K562 (cell line): ENCODE measurements at regions not wholly inside any gene's neighbourhood (a gene's known extent, or its start where the extent isn't known, plus 50 kb on each side); places are given as distances from the start of the nearest gene placed in this dataset.

Experiments
- ATAC-seq: fragments of 200-7000 bp; cut with Tn5 transposase; 3 replicates; pipeline ENCODE4 v1.9.1; 2020; ENCODE audit warnings: moderate library complexity
- BruUV-seq: library from RNA; stranded (reverse); fragments of 400-500 nt; replicated peaks from 2 replicates; lab custom pipeline; 2021; lab: Mats Ljungman, UMichigan
- CTCF ChIA-PET: fragments of 300-600 bp; formaldehyde crosslinking; extraction: SDS; loops from one replicate; lab custom pipeline; 2021; ENCODE audit warnings: low intra/inter-chr PET ratio; lab: Yijun Ruan, JAX
- POLR2A ChIA-PET: fragments of 300-600, 350-650 bp; sonication (Branson Sonifier 250); formaldehyde crosslinking; extraction: SDS; loops from one replicate; lab custom pipeline; 2021; ENCODE audit warnings: antibody characterized with exemption, inconsistent platforms; lab: Yijun Ruan, JAX
- DNase-seq, 4 experiments: peaks; one replicate each; pipeline versions ENCODE4 v3.0.0 to v3.0.0-alpha.2; 2011 to 2018; ENCODE audit warnings: low spot score in 3 of 4, mixed read lengths in 3 of 4; ENCODE audit errors: extremely low read depth in 1 of 4
- FAIRE-seq: peaks from 2 replicates; lab custom pipeline; 2011; peaks lifted over from hg19 to GRCh38; lab: Jason Lieb, UNC
- H2AFZ ChIP-seq: 2 replicates; pipeline ENCODE4 v1.6.0; 2011; ENCODE audit warnings: low read depth, low read length, control low read depth, inconsistent platforms
- H3K27ac ChIP-seq: fragments of 200-600 bp; 3 replicates; pipeline ENCODE4 v1.8.0; 2011; ENCODE audit warnings: low read depth, mild to moderate bottlenecking, control low read depth, inconsistent platforms, low read length, moderate library complexity, mixed read lengths; ENCODE audit errors: extremely low read depth
- H3K27me3 ChIP-seq, 2 experiments: fragments of 300-600 bp in 1 of 2; 2 replicates in 1 of 2; 3 replicates in 1 of 2; pipeline versions ENCODE4 v1.6.0 to v1.8.0; 2011; ENCODE audit warnings: inconsistent platforms in 2 of 2, low read length in 2 of 2, mild to moderate bottlenecking in 1 of 2, mixed read lengths in 1 of 2, moderate library complexity in 1 of 2; ENCODE audit not compliant: control insufficient read depth in 2 of 2, insufficient read depth in 2 of 2
- H3K36me3 ChIP-seq: fragments of 300-600 bp; 3 replicates; pipeline ENCODE4 v1.8.0; 2011; ENCODE audit warnings: mild to moderate bottlenecking, low read length, inconsistent platforms; ENCODE audit not compliant: control insufficient read depth, insufficient read depth
- H3K4me1 ChIP-seq, 2 experiments: fragments of 200-600 bp in 1 of 2; replicated peaks in 1 of 2; 2 replicates in 1 of 2; 3 replicates in 1 of 2; pipeline versions ENCODE4 v1.5.1 to v1.8.0; 2011; ENCODE audit warnings: inconsistent platforms in 2 of 2, low read length in 2 of 2, mild to moderate bottlenecking in 1 of 2, mixed read lengths in 1 of 2, moderate library complexity in 1 of 2; ENCODE audit not compliant: control insufficient read depth in 2 of 2, insufficient read depth in 2 of 2
- H3K4me2 ChIP-seq: 2 replicates; pipeline ENCODE4 v1.6.1; 2011; ENCODE audit warnings: low read length, control low read depth, inconsistent platforms, mixed read lengths; ENCODE audit not compliant: insufficient read depth
- H3K4me3 ChIP-seq: fragments of 200-600 bp; sonication (generic), shearing (Covaris generic); 2 replicates; pipeline ENCODE4 v1.5.1; 2016; ENCODE audit warnings: control low read depth, inconsistent platforms
- H3K79me2 ChIP-seq: fragments of 200-600 bp; 3 replicates; pipeline ENCODE4 v1.8.0; 2011; ENCODE audit warnings: low read length, inconsistent platforms; ENCODE audit not compliant: control insufficient read depth, insufficient read depth
- H3K9ac ChIP-seq, 2 experiments: 2 replicates each; pipeline versions ENCODE4 v1.6.0 to v1.6.1; 2011; ENCODE audit warnings: low read depth in 2 of 2, low read length in 2 of 2, control low read depth in 1 of 2, inconsistent platforms in 1 of 2, mild to moderate bottlenecking in 1 of 2, mixed read lengths in 1 of 2; ENCODE audit not compliant: insufficient read depth in 1 of 2
- H3K9me1 ChIP-seq: one replicate; pipeline ENCODE4 v1.6.0; 2011; ENCODE audit warnings: inconsistent platforms, mild to moderate bottlenecking, low read length, moderate library complexity; ENCODE audit not compliant: control insufficient read depth, insufficient read depth
- H3K9me3 ChIP-seq: replicated peaks from 2 replicates; pipeline ENCODE4 v1.5.1; 2011; ENCODE audit warnings: low read depth, low read length, inconsistent platforms; ENCODE audit not compliant: control insufficient read depth, insufficient read depth
- H4K20me1 ChIP-seq: replicated peaks from 2 replicates; pipeline ENCODE4 v1.6.1; 2011; ENCODE audit warnings: low read length, inconsistent platforms, mixed read lengths; ENCODE audit not compliant: control insufficient read depth, insufficient read depth
- CHD1 ChIP-seq: fragments of 200-600 bp; sonication (generic); IDR thresholded peaks from one replicate; pipeline ENCODE4 v1.6.1; 2012; ENCODE audit warnings: mild to moderate bottlenecking, moderate library complexity, low read length, inconsistent platforms
- ELF4 ChIP-seq: fragments of 450-650 bp; formaldehyde crosslinking; IDR thresholded peaks from 2 replicates; pipeline ENCODE4 v1.4.0; 2022; ENCODE audit warnings: missing genetic modification characterization
- HES1 ChIP-seq: fragments of 450-650 bp; IDR thresholded peaks from 2 replicates; pipeline ENCODE4 v1.6.1; 2016; ENCODE audit warnings: low read depth, mild to moderate bottlenecking, moderate library complexity
- KHSRP ChIP-seq: fragments of 450-650 bp; IDR thresholded peaks from 2 replicates; pipeline ENCODE4 v1.6.1; 2017
- MXD1 ChIP-seq: fragments of 250-450 bp; sonication (Bioruptor Pico); IDR thresholded peaks from 2 replicates; pipeline ENCODE4 v1.8.0; 2021; ENCODE audit warnings: borderline replicate concordance, mild to moderate bottlenecking, moderate library complexity; ENCODE audit not compliant: poor library complexity, severe bottlenecking
- SAFB2 ChIP-seq: fragments of 200-400 bp; formaldehyde crosslinking; IDR thresholded peaks from 2 replicates; pipeline ENCODE4 v1.6.1; 2018; ENCODE audit warnings: borderline replicate concordance, low read length, low read depth, moderate library complexity; ENCODE audit not compliant: severe bottlenecking
- TAF7 ChIP-seq: fragments of 450-650 bp; IDR thresholded peaks from 2 replicates; pipeline ENCODE4 v1.6.1; 2016; ENCODE audit warnings: missing genetic modification characterization, missing compliant biosample characterization
- ZC3H8 ChIP-seq: fragments of 450-650 bp; IDR thresholded peaks from 2 replicates; pipeline ENCODE4 v1.6.1; 2017
- ZNF174 ChIP-seq: fragments of 250-450 bp; sonication (Bioruptor Pico); IDR thresholded peaks from 2 replicates; pipeline ENCODE4 v1.4.0; 2020; ENCODE audit warnings: mild to moderate bottlenecking
- ZNF239 ChIP-seq: fragments of 250-450 bp; sonication (Bioruptor Pico); IDR thresholded peaks from 2 replicates; pipeline ENCODE4 v1.4.0; 2020; ENCODE audit warnings: mild to moderate bottlenecking
- in situ Hi-C: fragments of 300-500 bp; cut with MboI; formaldehyde crosslinking; loops from 4 replicates; pipeline ENCODE4 v1.15.0; 2018; ENCODE audit warnings: inconsistent platforms, mixed read lengths
- intact Hi-C: fragments of 100-400 bp; cut with micrococcal nuclease; formaldehyde crosslinking; loops from 2 replicates; pipeline ENCODE4 v1.14.2; 2022
- TF ChIP-seq, protein P1 (sequence below), 2 experiments: IDR thresholded peaks in 1 of 2; conservative IDR thresholded peaks in 1 of 2; 2 replicates each; pipeline ENCODE4 v1.6.1; 2016; ENCODE audit warnings: low read depth in 2 of 2, mild to moderate bottlenecking in 1 of 2, missing compliant biosample characterization in 1 of 2, missing genetic modification characterization in 1 of 2, moderate library complexity in 1 of 2
- TF ChIP-seq, protein P2 (sequence below): fragments of 250-450 bp; sonication (Bioruptor Pico); IDR thresholded peaks from 2 replicates; pipeline ENCODE4 v1.5.1; 2021; ENCODE audit warnings: mild to moderate bottlenecking

- Histone ChIP-seq H4K20me1 (no peaks in the 10 kb centered on the region), H3K4me3 (no peak overlapping the region), H3K27ac (no peak overlapping the region), H3K27me3 (no peaks in the 10 kb centered on the region), H2AFZ (no peak overlapping the region), H3K79me2 (no peaks in the 10 kb centered on the region), H3K9me1 (no peaks in the 10 kb centered on the region), H3K9ac (no peak overlapping the region), H3K9me3 (no peaks in the 10 kb centered on the region), H3K4me1 (no peaks in the 10 kb centered on the region), H3K4me2 (no peak overlapping the region), H3K36me3 (no peaks in the 10 kb centered on the region)
- ATAC-seq (no peak), DNase-seq (no peak), FAIRE-seq (no peak)
- BruUV-seq = no TSS peak
- TF ChIP-seq MXD1 (no peak), HES1 (no peak), ELF4 (CRISPR knock-in tag) (no peak), ZNF174 (CRISPR knock-in tag) (no peak), ZNF239 (no peak), ZC3H8 (no peak), TAF7 (tag) (no peak), CHD1 (no peak), SAFB2 (no peak), KHSRP (no peak)
- TF ChIP-seq, protein P1, sequence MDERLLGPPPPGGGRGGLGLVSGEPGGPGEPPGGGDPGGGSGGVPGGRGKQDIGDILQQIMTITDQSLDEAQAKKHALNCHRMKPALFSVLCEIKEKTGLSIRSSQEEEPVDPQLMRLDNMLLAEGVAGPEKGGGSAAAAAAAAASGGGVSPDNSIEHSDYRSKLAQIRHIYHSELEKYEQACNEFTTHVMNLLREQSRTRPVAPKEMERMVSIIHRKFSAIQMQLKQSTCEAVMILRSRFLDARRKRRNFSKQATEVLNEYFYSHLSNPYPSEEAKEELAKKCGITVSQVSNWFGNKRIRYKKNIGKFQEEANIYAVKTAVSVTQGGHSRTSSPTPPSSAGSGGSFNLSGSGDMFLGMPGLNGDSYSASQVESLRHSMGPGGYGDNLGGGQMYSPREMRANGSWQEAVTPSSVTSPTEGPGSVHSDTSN (CRISPR knock-in tag; IDR thresholded peaks at IDR 0.05; ENCODE audit: low read depth) = no peak
- TF ChIP-seq, protein P1 (tag; conservative IDR thresholded peaks at IDR 0.05; ENCODE audit: low read depth) = no peak
- TF ChIP-seq, protein P2, sequence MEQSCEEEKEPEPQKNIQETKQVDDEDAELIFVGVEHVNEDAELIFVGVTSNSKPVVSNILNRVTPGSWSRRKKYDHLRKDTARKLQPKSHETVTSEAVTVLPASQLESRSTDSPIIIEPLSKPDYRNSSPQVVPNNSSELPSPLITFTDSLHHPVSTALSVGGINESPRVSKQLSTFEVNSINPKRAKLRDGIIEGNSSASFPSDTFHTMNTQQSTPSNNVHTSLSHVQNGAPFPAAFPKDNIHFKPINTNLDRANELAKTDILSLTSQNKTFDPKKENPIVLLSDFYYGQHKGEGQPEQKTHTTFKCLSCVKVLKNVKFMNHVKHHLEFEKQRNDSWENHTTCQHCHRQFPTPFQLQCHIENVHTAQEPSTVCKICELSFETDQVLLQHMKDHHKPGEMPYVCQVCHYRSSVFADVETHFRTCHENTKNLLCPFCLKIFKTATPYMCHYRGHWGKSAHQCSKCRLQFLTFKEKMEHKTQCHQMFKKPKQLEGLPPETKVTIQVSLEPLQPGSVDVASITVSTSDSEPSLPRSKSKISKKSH (CRISPR knock-in tag) = no peak
- POLR2A ChIA-PET = no interaction called here
- in situ Hi-C loops = no loop called here
- intact Hi-C loops = no loop called here
- CTCF ChIA-PET = no interaction called here
Measured at GRCh38 chr1:80498673-80499072, 1302.1 kb upstream of the ADGRL2 start.
